Cardiac fibroblast (primary cell): ENCODE measurements at regions not wholly inside any gene's neighbourhood (a gene's known extent, or its start where the extent isn't known, plus 50 kb on each side); places are given as distances from the start of the nearest gene placed in this dataset.

Experiments used
- DNase-seq, 2 donors: peaks; one replicate each; pipeline versions ENCODE4 v3.0.0 to v3.0.0-alpha.2; 2010; ENCODE audit warnings: low read depth in 2 of 2
- H3K4me3 ChIP-seq, 2 donors: replicated peaks in 1 of 2; 1 replicate in 1 of 2; 2 replicates in 1 of 2; pipeline ENCODE4 v1.5.1; 2011; ENCODE audit warnings: low read depth in 2 of 2, low read length in 2 of 2, mild to moderate bottlenecking in 2 of 2, moderate library complexity in 1 of 2
- TF ChIP-seq, protein P1 (sequence below): IDR thresholded peaks from one replicate; pipeline ENCODE4 v1.5.1; 2011; ENCODE audit warnings: low read depth, mild to moderate bottlenecking, low read length, inconsistent platforms

DNA sequence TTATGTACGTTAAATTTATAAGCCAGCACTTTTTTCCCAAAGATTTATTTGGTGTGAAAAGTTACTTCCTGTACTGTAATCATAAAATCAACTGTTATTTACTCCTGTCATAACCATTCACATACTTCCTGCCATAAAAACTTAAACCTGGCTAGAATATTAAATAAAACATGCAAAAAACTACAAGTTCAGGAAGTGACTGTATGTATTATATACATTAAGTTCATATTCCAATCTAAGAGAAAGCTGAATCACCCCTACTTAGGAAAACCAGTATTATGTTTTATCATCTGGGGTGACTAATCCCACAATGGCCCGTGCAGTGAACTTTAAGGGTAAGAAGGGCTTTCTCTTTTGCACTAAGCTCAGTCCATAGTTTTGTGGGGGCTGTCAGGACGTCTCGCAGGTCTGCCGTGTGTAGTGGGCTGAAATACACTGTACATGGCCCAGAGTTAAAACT is 183.7 kb upstream of the KLF14 start:
- TF ChIP-seq, protein P1, sequence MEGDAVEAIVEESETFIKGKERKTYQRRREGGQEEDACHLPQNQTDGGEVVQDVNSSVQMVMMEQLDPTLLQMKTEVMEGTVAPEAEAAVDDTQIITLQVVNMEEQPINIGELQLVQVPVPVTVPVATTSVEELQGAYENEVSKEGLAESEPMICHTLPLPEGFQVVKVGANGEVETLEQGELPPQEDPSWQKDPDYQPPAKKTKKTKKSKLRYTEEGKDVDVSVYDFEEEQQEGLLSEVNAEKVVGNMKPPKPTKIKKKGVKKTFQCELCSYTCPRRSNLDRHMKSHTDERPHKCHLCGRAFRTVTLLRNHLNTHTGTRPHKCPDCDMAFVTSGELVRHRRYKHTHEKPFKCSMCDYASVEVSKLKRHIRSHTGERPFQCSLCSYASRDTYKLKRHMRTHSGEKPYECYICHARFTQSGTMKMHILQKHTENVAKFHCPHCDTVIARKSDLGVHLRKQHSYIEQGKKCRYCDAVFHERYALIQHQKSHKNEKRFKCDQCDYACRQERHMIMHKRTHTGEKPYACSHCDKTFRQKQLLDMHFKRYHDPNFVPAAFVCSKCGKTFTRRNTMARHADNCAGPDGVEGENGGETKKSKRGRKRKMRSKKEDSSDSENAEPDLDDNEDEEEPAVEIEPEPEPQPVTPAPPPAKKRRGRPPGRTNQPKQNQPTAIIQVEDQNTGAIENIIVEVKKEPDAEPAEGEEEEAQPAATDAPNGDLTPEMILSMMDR: no peak
- no peak overlapping the region for H3K4me3 ChIP-seq
- DNase-seq: peak in 1 of 2 donors; percentile 74

DNA sequence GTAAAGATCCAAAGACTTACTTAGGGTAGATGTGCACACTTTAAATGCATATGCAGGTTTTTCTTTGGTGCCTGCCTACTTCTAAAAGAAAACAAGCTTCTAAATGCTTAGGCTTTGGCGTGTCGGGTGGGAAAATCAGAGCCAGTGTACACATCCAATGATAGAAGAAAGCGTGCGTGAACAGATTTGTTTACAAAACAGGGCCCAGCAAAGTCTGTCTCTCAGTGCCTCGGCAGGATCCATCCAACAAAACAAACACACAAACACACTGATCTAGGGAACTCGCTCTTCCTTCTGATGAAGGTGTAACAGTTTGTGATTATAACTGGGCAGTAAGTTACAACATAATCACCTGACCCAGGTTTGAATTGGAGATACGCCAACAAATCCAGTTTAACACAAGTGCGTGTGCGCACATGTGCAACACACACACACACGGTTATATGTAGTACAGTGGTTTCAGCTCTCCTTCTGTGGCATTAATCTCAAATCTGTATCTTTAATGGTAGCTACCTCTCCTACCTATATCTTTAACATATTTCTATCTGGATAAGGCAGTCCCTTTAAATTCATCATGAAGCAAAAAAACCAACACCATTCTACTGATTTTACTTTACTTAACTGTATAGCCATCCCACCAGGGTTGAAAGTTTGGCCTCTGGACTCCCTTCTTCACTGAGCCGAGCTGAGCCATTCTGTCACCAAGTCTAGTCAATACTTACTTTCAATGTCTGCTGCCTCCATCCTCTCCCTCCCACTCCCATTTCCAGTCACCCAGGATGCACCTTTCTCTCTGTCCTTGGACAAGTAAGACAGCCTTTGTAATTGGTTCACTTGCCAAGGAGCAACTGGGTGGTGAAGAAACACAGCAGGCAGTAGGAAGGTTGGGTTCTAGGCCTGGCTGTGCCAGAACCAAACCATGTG is 184.4 kb upstream of the KLF14 start:
- H3K4me3 ChIP-seq: no peak overlapping the region
- TF ChIP-seq, protein P1: no peak
- no peak for DNase-seq

DNA sequence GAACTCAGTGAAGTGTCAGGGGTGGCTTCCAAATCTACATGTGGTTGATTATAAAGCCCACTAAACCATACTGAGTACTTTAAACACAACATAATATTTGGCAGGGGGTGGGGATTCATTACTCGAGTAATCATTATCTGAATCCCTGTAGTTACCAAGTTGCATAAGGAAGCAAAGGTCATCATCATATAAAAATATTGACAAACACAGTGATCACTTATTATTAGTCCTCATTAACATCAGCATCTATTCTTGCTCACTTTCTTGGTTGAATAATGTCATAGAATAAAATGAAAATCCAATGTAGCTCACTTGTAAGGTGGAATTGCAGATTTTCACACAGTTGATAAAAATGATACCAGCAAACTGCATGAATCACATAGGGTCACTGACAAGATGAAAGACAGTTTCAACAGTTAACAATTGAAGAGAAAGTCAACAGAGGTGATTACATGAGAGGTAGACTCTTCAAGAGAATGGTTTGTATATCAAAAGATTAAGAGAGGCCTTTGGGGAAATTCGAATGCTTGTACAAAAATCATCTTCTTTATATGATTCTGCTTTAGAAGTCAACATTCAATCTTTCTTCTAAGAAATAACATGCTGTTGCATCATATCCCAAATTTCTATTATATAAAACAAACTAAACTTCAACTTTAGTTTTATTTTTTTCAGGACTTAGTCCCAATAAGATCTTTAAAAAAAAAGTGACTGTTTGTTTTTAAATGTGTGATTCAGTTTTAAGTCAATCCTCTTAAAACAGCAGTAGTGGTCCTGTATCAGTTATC is 185.5 kb upstream of the KLF14 start:
- H3K4me3 ChIP-seq: no peak overlapping the region
- TF ChIP-seq, protein P1: no peak
- no peak for DNase-seq

DNA sequence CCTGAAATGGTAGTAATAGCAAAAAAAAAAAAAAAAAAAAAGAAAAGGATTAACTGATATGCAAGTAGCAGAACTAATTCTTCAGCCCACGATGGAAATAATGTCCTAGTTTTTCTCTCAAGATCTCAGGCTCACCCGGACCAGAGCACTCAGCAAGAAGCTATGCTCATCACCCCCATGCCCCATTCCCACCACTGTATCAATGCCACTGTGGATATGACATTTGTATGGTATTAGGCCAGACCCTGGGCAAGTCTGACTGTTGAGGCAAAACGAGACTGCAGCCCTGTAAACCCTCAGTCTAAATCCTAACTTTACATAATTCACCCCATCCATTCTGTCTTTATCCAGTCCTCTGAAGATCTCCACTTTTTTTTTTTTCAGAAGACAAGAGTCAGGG is 186.1 kb upstream of the KLF14 start:
- TF ChIP-seq, protein P1: no peak
- DNase-seq: no peak
- no peak overlapping the region for H3K4me3 ChIP-seq

DNA sequence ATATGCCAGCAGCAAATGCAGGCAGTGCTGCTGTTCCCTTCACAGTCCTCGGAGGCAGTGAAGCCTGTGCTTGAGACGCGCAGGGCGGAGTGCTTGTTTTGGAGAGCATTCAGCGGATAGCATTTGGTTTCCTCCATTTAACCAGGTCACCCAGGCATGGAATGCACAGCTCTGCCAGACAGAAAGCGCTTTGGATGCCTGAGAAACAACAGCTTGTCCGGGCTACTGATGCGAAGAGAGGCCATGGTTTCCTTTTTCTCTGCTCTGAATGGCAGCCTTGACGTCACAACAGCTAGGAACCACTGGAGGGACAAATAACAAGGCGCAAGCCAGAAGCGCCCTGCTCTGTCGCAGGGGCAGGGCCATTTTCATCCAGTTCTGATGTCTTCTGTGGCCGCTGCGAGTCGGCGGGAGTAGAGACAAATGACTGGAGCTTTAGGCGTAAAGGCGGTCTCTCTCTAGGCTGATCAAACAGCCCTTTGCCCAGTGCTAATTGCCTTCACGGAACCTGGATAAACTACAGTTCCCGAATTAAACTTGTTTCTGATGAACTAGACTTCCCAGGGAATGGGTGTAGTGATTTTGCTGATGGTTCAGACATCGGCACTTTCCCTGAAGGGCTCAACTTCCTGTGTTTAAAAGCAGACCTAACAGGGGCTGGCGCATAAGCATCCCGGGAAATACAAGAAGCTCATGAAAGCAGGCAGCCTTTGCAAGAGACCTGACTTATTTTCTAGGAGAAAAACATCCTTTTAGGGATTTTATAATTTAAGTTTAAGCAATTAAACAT is 187.6 kb upstream of the KLF14 start:
- peak; percentile 84 to 93 for DNase-seq
- TF ChIP-seq, protein P1: no peak

DNA sequence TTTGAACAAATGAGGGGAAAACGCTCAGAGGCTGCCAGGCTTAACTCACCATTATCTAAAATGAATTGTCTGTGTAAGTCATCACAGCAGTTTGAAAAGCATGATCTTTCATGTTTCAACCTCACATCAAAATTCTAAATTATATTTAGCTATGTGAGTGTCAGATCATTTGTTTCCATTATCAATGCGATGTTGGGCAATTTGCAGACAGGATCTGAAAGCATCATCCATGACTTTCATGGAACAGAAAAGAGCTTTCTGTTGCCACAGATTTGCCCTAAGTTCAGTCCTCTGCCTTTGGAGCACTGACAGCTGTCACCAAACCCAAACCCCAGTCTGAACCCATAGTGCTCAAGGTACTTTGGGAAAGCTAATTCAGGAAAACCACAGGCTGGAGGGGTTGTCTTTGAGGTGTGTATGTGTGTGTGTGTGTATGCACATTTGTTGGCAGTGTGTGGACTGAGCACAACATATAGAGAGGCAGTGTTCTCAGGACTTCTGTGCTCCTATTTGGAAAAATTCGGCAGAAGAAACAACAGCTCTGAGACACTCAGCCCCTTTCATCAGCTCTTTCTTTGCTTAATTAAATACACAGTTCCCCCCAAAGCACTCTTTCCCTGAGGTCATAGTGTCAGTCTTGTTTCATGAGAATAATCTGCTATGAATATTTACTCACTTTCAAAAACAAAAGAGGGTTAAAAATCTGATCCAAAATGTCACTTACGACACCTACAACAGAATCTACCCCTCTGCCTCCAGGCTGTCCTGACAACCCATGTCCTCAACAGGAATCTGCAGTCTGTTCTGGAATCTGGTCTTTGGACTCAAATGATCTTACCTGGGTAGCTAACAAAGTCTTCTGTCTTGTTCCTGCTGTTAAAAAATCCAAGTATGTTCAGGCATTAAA is 188.5 kb upstream of the KLF14 start:
- TF ChIP-seq, protein P1: no peak
- no peak for DNase-seq
- H3K4me3 ChIP-seq: no peak overlapping the region

More for the DNA sequence above, 187.6 kb upstream of the KLF14 start:
- H3K4me3 ChIP-seq: peak overlapping the region; percentile 4
